ENCODE measurements at regions not wholly inside any gene's neighbourhood (a gene's known extent, or its start where the extent isn't known, plus 50 kb on each side); places are given as distances from the start of the nearest gene placed in this dataset.

DNA sequence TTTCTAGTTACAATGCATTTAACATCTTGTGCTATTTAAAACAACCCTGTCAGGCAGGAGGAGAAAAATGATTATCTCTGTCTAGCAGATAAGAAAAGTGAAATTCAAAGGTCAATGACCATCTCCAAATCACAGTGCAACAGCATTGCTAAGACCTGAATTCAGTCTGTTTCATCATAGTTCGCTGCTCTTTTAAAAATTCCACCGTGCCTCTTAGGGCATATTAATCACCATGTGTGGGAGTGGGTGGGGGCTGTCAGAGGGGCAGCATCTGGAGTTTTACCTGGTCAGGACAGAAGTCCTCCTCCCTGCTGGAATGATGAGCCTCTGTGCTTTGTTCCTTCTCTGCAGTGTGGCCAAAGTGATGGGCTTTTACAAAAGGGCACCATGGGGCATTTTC is 418.7 kb upstream of the RGPD4 start:
- no peak for TF ChIP-seq CTCF (conservative IDR thresholded peaks at IDR 0.05; ENCODE audit: control insufficient read depth, insufficient read depth, low read depth, low read length)
- no peak overlapping the region for H3K4me3 ChIP-seq (ENCODE audit: control insufficient read depth, low read depth, low read length)
- DNase-seq (ENCODE audit: low read depth): no peak

DNA sequence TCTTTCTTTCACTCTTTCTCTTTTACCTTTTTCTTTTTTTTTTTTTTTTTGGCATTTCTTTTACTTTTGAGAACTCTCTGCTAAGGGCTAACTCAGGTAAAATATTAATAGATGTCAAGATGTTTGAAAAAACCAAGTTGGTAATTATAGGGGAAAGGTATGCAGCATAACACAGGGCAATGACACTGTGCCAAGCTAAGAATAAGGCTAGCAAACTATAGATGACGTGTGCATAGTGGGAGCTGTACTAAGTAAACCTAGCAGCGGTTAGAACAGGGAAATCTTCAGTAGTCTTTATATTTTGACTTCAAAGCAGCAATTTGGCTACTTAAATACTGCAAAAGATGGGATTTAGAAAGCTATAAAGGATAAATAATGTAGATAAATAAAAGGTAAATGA is 415.4 kb upstream of the RGPD4 start:
- DNase-seq (ENCODE audit: low read depth): no peak

DNA sequence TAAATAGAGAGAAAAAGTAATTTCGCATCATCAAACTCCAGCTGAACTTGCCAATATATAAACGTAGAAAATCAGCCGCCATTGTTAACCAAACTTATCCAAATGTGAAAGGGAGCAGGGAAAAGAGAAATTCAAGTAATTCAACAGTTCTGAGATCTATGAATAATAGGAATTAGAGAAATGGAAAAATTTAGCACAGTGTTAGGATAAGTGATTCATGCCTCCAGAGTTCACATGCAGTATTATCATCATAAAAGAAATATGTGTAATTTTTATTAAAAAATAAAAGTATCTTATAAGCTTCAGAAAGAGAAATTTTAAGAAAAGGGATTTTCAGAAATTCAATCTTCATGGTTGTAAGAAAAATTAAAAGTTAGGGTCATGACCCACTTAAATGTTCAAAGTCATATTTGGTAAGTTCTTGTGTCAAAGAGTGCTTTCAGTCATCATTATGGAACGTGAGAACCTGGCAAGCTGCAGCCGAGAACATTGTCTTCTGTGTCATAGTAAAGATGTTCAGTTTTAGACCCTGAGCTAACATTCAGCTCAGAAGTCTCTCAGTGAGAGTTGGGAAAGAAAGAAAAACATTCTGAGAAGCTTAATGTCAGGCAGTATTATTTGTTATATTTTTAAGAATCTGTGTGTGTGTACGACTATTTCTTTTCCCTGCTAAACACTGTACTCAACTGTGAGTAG is 414.3 kb upstream of the RGPD4 start:
- DNase-seq (ENCODE audit: low read depth): peak; percentile 86
- no peak for TF ChIP-seq CTCF (conservative IDR thresholded peaks at IDR 0.05; ENCODE audit: control insufficient read depth, insufficient read depth, low read depth, low read length)
- H3K4me3 ChIP-seq (ENCODE audit: control insufficient read depth, low read depth, low read length): no peak overlapping the region

More for the DNA sequence above, 415.4 kb upstream of the RGPD4 start:
- no peak overlapping the region for H3K4me3 ChIP-seq (ENCODE audit: control insufficient read depth, low read depth, low read length)
- TF ChIP-seq CTCF (conservative IDR thresholded peaks at IDR 0.05; ENCODE audit: control insufficient read depth, insufficient read depth, low read depth, low read length): no peak

DNA sequence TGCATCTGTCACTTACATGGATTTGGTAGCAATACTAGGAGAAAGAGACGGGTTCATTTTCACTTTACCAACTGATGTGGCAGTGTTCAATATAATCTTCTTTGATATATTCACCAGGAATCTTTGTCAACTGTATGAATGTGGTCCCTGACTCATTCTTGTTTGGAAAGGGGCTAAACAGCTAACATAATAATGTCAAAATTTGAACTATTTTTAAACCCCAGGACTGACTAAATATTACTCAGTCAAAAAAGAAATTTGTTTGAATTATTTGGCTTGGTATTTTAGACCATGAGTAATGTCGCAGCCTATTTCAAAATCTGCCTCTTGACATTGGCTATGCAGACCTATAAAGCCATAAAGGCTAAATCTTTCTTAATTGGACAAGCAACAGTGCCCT is 413.7 kb upstream of the RGPD4 start:
- peak; percentile 82 for DNase-seq (ENCODE audit: low read depth)
- TF ChIP-seq CTCF (conservative IDR thresholded peaks at IDR 0.05; ENCODE audit: control insufficient read depth, insufficient read depth, low read depth, low read length): no peak
- H3K4me3 ChIP-seq (ENCODE audit: control insufficient read depth, low read depth, low read length): no peak overlapping the region

GRCh38 chr2:107414376-107414775 is 412.3 kb upstream of the RGPD4 start:
- peak; percentile 44 for DNase-seq (ENCODE audit: low read depth)
- no peak overlapping the region for H3K4me3 ChIP-seq (ENCODE audit: control insufficient read depth, low read depth, low read length)
- TF ChIP-seq CTCF (conservative IDR thresholded peaks at IDR 0.05; ENCODE audit: control insufficient read depth, insufficient read depth, low read depth, low read length): no peak

- DNase-seq (ENCODE audit: low read depth): no peak
- no peak overlapping the region for H3K4me3 ChIP-seq (ENCODE audit: control insufficient read depth, low read depth, low read length)
- no peak for TF ChIP-seq CTCF (conservative IDR thresholded peaks at IDR 0.05; ENCODE audit: control insufficient read depth, insufficient read depth, low read depth, low read length)
These were observed 408.0 kb upstream of the RGPD4 start for GRCh38 chr2:107418708-107419107.

GRCh38 chr2:107419191-107419590 is 407.5 kb upstream of the RGPD4 start:
- no peak for TF ChIP-seq CTCF (conservative IDR thresholded peaks at IDR 0.05; ENCODE audit: control insufficient read depth, insufficient read depth, low read depth, low read length)
- H3K4me3 ChIP-seq (ENCODE audit: control insufficient read depth, low read depth, low read length): no peak overlapping the region
- DNase-seq (ENCODE audit: low read depth): no peak

Data from fibroblast of mammary gland (primary cell).